H1 (cell line): ENCODE measurements at regions not wholly inside any gene's neighbourhood (a gene's known extent, or its start where the extent isn't known, plus 50 kb on each side); places are given as distances from the start of the nearest gene placed in this dataset.

Experiments
- CTBP2 ChIP-seq: IDR thresholded peaks from 2 replicates; pipeline ENCODE4 v1.7.0; 2011; ENCODE audit warnings: borderline replicate concordance, mild to moderate bottlenecking, moderate library complexity, mixed read lengths, low read length; ENCODE audit not compliant: insufficient read depth, insufficient read length
- HDAC6 ChIP-seq: IDR thresholded peaks from one replicate; pipeline ENCODE4 v1.7.1; 2012; ENCODE audit warnings: low read depth, mild to moderate bottlenecking, inconsistent platforms, low read length, moderate library complexity
- JUN ChIP-seq: IDR thresholded peaks from 2 replicates; pipeline ENCODE4 v1.6.1; 2011; ENCODE audit warnings: low read depth, mild to moderate bottlenecking, improper control_type of control experiment, low read length
- KDM1A ChIP-seq: fragments of 200-600, 300-600 bp; sonication (generic); IDR thresholded peaks from 2 replicates; pipeline ENCODE4 v1.7.1; 2016; ENCODE audit warnings: mild to moderate bottlenecking, low read length, borderline replicate concordance
- POLR2A ChIP-seq, 2 experiments: IDR thresholded peaks; 1 replicate in 1 of 2; 2 replicates in 1 of 2; pipeline ENCODE4 v1.6.1; 2011; ENCODE audit warnings: low read depth in 2 of 2, low read length in 2 of 2, mild to moderate bottlenecking in 2 of 2; ENCODE audit errors: control extremely low read depth in 1 of 2
- RXRA ChIP-seq: IDR thresholded peaks from 2 replicates; pipeline ENCODE4 v1.6.1; 2011; ENCODE audit warnings: low read depth, mild to moderate bottlenecking, low read length, moderate library complexity; ENCODE audit not compliant: insufficient read depth
- SRF ChIP-seq: IDR thresholded peaks from 2 replicates; pipeline ENCODE4 v1.6.1; 2011; ENCODE audit warnings: mild to moderate bottlenecking, low read depth, low read length, moderate library complexity

- TF ChIP-seq SRF (no peak), KDM1A (no peak), RXRA (no peak), POLR2A (IDR thresholded peaks at IDR 0.05; ENCODE audit: control extremely low read depth in 1 of 2, low read depth in 2 of 2, low read length in 2 of 2) (no peak), CTBP2 (no peak), JUN (no peak), HDAC6 (no peak)
- TF ChIP-seq, all 59 proteins: peak for 0
Observed at GRCh38 chr11:46216019-46216764, 61.3 kb upstream of the CREB3L1 start (continued).
